LNCaP clone FGC (cell line): ENCODE measurements at regions not wholly inside any gene's neighbourhood (a gene's known extent, or its start where the extent isn't known, plus 50 kb on each side); places are given as distances from the start of the nearest gene placed in this dataset.

ENCODE experiments used
- DNase-seq: peaks from one replicate; pipeline ENCODE4 v3.0.0-alpha.2; 2011; ENCODE audit warnings: low read depth
- H3K4me3 ChIP-seq: 2 replicates; pipeline ENCODE4 v1.5.1; 2011; ENCODE audit warnings: mild to moderate bottlenecking, low read depth, low read length, control low read depth
- TF ChIP-seq, protein P1 (sequence below): IDR thresholded peaks from 2 replicates; pipeline ENCODE4 v1.5.1; 2012; ENCODE audit warnings: mild to moderate bottlenecking; ENCODE audit not compliant: control insufficient read depth, insufficient read depth; ENCODE audit errors: extremely low read depth

DNA sequence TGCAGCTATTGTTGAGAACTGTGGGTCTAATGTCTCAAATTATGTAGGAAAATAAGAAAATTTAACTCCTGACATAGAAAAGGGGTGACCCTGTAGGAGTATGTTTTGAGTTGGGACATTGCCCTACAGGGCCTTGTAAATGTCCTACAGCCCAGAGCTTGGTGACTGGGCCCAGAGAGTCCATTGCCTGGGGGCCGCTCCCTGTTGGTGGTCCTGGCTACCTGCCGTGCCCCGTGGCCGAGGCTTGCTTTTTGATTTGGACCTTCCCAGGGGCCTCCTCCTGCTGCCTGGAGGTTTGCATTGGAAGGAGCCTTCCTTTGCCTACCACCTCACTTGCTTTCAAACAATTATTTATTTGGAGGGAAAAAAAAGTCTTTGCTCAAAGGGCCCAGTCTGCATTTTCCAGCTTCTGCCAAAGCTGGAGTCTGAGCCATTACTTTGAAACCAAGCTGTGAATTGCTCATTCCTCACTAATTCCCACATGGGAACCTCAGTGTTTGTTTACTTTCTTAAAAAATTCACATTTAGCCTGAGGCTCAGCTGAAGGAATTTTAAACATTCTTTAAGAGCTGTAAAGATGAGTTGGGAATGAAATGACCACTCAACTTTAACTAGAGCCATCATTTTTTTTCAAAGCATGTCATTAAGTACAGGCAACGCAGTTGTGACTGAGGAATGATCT lies 355.0 kb downstream of the GLRX3 start:
- no peak for DNase-seq
- TF ChIP-seq, protein P1, sequence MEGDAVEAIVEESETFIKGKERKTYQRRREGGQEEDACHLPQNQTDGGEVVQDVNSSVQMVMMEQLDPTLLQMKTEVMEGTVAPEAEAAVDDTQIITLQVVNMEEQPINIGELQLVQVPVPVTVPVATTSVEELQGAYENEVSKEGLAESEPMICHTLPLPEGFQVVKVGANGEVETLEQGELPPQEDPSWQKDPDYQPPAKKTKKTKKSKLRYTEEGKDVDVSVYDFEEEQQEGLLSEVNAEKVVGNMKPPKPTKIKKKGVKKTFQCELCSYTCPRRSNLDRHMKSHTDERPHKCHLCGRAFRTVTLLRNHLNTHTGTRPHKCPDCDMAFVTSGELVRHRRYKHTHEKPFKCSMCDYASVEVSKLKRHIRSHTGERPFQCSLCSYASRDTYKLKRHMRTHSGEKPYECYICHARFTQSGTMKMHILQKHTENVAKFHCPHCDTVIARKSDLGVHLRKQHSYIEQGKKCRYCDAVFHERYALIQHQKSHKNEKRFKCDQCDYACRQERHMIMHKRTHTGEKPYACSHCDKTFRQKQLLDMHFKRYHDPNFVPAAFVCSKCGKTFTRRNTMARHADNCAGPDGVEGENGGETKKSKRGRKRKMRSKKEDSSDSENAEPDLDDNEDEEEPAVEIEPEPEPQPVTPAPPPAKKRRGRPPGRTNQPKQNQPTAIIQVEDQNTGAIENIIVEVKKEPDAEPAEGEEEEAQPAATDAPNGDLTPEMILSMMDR, result no peak
- no peak overlapping the region for H3K4me3 ChIP-seq

- TF ChIP-seq, protein P1, result no peak
- no peak overlapping the region for H3K4me3 ChIP-seq
- peak; percentile 27 for DNase-seq
These were observed 355.5 kb downstream of the GLRX3 start for GRCh38 chr10:130491693-130492050.

- TF ChIP-seq, protein P1, result no peak
- no peak for DNase-seq
- H3K4me3 ChIP-seq, result no peak overlapping the region
These were observed 356.2 kb downstream of the GLRX3 start for GRCh38 chr10:130492266-130492934.

DNA sequence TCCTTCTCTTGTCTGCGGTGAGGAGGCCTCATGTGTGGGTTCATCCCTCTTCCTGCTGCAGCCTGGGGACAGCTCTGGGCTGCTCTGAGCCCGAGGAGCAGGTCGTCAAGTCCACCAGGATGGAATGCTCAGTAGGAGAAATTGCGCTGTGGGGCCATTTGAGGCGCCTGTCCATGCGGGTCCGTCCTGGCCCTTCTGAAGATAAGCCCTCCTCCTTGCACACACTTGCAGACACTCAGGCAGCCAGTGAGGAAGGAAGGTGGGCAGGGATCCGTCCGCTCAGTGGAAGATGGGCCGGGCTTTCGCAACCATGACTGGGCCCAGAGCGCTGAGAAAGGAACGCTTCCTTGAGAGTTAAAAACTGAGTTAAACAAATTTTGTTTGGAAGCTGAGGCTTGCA lies 356.8 kb downstream of the GLRX3 start:
- no peak for DNase-seq
- TF ChIP-seq, protein P1, result no peak
- no peak overlapping the region for H3K4me3 ChIP-seq

DNA sequence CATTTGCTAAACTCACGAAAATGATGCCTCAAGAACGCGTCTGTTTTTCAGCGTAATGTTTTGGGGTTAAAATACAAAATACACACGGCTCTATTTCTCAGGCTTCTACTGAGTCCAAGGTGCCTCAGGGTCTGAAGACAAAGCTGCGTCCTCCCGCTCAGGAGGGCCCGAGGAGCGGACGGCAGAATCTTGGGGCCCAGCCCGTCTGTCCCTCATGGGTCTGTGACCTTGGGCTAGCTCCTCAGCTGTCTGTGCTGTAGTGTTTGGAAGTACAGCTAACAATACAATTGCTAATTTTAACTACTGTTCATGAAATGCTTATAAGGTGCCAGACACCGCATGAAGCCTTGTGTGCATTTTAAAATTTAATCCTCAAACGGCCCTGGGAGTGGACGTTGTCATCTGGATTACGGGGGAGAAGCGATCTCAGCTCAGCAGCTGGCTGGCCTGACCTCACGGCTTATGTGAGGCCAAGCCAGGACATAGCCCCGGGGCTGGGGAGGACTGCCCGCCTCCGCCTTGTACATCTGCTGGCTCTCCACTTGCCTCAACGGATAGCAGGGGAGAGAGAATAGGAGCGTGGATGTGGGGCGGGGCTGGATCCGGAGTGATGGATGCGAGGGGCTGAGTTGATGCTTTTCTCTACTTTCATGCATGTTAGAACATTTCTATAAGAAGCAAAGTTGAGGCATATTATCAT lies 357.4 kb downstream of the GLRX3 start:
- no peak for DNase-seq
- H3K4me3 ChIP-seq, result no peak overlapping the region
- TF ChIP-seq, protein P1, result no peak

DNA sequence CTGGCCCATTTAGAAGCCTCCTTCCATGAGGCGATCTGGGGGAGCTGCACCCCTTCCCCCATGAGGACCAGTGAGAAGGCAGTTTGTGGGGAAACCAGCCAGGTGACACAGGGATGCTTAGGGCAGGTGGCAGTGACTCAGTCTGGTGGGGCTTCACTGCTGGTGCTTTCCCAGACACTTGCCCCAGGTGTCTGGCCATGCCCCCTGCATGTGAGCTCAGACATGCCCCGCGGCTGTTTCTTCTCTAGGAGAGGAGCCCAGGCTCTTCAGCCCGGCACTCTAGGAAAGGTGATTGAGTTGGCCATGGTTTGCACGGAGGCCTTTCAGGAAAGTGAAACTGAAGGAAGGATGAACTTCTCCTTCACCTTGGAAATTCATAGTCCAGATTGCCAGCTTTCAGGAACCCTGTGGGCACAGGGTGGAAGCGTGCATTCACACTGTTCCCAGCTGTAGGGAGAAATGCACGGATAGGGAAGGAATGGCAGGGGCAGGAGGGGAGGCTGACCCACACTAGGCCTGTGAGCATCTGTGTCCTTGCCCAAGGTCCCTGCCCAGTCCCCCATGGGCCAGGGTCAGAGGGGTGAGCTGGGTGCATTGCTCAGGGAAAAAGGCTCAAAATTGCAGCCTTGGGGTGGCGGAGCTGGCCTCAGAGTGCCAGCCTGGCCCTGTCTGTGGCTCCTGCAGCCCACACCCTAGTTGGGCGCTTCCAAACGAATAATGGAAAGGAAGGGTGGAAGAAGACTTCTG lies 359.1 kb downstream of the GLRX3 start:
- no peak for DNase-seq
- H3K4me3 ChIP-seq, result no peak overlapping the region
- TF ChIP-seq, protein P1, result no peak
